Stimulated activated CD4-positive, alpha-beta T cell treated with anti-CD3 and anti-CD28 coated beads, Interleukin-1b, Interleukin-23, amount 100 ng/mL, for 1 hour (primary cell): ENCODE measurements at regions not wholly inside any gene's neighbourhood (a gene's known extent, or its start where the extent isn't known, plus 50 kb on each side); places are given as distances from the start of the nearest gene placed in this dataset.

Experiments used
- DNase-seq, 2 donors: peaks; one replicate each; pipeline ENCODE4 v3.0.0-alpha.2; 2020; ENCODE audit warnings: low read depth in 2 of 2

- DNase-seq = no peak
Measured at GRCh38 chr9:120291050-120291449, 288.9 kb downstream of the CDK5RAP2 start.

GRCh38 chr9:120289990-120290975, 289.7 kb downstream of the CDK5RAP2 start:
- DNase-seq = no peak

- no peak for DNase-seq
Measured at GRCh38 chr9:120289098-120289497, 290.9 kb downstream of the CDK5RAP2 start.

DNA sequence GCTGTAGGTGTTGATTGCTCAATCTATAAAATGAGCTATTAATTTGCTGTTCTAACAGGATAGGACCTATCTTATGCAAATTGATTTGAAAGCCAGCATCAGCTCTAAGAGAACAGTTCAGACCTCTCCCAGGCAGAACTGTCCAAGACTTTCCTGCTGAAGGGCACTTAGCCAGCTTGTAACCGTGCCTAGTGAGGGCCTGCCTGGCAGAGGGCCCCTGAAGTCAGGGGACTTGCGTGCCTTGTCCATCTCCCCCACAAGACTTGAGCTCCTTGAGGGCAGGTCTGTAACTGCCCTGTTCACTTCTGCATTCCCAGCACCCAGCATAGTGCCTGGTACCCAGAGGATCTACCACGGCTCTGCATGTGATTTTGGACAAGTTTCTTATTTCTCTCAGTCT, 293.4 kb downstream of the CDK5RAP2 start:
- no peak for DNase-seq

GRCh38 chr9:120284821-120285220, 295.1 kb downstream of the CDK5RAP2 start:
- DNase-seq = no peak

GRCh38 chr9:120281665-120282064, 298.3 kb downstream of the CDK5RAP2 start:
- no peak for DNase-seq

GRCh38 chr9:120267929-120268328, 312.0 kb downstream of the CDK5RAP2 start:
- no peak for DNase-seq

DNA sequence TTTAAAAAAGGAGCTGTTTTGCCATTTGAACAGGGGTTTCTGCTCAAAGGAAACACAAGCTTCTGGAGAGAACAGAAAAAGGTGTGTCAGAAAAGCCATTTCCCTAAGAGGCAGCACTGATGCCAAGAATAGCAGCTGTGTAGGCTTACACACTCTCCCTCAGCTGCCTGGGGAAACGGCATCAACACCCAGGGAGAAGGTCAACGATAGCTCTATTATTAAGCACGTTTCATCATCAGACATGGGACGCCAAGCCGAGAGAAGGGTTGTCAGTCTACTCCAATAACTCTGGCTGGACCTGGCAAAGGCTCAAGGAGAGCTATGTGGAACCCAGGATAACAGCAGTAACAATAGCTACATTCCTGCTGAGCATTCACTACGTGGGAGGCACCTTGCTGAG, 314.2 kb downstream of the CDK5RAP2 start:
- no peak for DNase-seq

DNA sequence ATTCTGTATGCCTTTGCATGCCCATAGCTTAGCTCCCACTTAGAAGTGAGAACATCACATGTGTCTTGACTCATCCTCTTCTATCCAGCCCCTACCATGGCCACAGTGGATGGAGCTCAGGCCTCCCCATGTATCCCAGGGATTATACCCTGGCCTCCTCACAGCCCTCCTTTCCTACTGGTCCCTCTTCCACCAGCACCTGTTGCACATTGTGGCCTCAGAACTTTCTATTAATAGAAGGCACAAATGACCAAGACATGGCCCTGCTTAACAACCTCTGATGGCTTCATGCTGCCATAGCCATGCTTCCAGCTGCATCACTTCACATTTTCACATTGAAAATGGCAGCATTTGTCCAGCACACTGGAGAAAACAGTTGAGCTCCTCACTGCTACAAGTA, 315.4 kb downstream of the CDK5RAP2 start:
- no peak for DNase-seq

GRCh38 chr9:120263836-120264235, 316.1 kb downstream of the CDK5RAP2 start:
- no peak for DNase-seq

GRCh38 chr9:120261419-120261818, 318.5 kb downstream of the CDK5RAP2 start:
- DNase-seq = no peak

- DNase-seq = no peak
Measured at GRCh38 chr9:120259100-120259499, 320.9 kb downstream of the CDK5RAP2 start.

DNA sequence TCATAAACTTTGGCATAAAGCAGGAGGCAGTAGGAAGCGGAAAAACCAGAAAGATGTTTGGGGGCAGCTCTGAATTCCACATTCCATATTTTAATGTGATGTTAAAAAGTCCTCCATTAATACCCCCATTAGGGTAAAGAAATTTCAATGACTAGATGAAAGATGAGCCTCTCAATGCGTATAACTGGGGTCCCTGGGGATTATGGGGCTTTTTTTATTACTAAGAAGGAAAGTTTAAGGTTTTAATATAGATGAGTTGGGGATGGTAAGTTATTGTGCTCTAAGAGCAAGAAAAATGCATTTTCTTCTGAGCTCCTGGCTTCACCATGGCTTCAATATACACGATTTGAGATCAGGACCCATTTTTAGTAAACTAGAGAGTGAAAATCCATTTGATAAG, 321.9 kb downstream of the CDK5RAP2 start:
- DNase-seq = no peak

GRCh38 chr9:120257483-120257882, 322.5 kb downstream of the CDK5RAP2 start:
- no peak for DNase-seq

- DNase-seq = no peak
Measured at GRCh38 chr9:120256146-120256545, 323.8 kb downstream of the CDK5RAP2 start.

GRCh38 chr9:120252248-120252647, 327.7 kb downstream of the CDK5RAP2 start:
- DNase-seq = no peak

DNA sequence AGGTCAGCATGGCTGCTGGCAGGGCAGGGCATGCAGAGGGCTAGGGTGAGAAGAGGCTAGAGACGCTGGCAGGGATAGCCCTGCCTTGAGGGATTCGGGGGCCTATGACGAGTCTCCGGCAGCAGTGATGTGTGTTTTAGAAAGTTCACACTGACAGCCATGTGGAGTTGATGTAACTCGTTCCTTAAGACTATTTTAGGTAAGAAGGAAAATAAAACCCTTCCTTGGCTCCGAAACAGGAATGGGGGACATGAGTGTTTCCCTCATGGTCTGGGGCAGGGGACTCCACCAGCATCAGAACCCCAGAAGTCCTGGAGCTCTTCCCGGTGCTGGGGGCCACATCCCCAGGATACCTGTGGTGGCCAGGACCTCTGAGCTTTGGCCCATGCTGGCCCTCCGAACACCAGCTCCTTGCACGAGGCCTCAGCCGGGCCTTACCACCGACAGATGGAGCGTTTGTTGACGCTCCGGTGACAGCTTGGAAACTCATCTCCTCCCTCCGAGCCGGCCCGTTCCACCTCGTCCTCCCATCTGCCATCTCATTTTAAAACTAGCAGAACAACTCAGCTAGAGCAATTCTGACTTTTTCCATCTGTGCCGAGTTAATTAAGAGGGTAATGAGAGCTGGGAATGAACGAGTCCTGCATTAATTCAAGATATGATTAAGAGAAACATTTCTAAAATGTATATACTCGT, 337.7 kb downstream of the CDK5RAP2 start:
- DNase-seq = no peak

GRCh38 chr9:120236596-120236995, 343.4 kb downstream of the CDK5RAP2 start:
- no peak for DNase-seq

DNA sequence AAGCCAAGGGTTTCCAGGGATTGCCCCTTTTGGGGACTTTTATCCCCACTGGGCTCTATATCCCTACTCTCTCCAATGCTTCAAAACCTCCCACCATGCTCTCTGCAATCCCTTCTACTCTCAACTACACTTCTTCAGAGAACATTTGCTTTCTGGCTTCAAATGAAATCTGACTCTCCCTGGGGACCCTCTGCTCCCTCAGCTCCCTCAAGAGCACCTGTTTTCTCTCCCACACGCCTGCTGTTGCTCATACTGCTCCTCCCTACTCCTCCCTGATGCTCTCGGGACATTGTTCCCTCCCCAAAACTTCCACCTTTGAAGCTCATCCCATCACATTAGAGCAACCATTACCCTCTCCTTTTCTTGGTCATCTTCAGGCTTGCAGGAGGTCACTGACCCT, 344.9 kb downstream of the CDK5RAP2 start:
- DNase-seq = no peak

- no peak for DNase-seq
Measured at GRCh38 chr9:120230227-120230626, 349.7 kb downstream of the CDK5RAP2 start.

DNA sequence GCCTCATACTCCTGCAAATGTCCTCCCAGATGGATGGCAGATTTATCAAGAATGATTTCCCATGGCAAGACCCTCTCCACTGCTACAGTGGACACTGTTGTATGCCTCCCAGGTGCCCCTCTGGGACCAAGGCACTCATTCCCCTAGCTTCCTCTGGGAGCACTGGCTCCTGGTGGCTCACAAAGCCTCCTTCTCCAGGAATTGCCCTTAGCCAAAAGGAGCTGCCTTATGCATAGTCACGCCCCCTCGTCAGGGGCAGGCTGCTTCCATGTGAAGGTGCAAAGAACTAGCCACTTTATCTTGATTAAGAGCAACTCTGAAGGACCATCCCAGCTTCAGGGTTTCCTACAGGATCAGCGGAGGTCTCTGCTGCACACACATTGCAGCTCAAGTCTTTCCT, 358.1 kb downstream of the CDK5RAP2 start:
- DNase-seq = no peak

DNA sequence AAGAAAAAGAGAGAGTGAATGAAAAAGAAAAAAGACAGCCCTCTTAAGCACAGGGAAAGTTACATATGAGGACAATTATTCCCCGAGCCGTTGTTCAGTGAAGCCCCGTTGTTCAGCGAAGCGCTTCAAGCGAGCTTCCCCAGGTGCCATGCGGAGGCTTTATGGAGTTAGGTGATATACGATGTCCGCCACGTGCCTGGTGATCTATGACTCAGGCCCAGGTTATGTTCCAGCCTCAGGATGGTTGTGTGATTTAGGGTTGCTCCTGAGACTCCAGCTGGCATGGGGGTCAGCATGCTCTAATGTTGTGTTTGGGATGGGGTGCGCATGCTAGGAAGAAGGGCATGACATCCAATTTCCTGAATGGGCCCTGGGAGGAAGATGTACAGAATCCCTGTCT, 365.6 kb downstream of the CDK5RAP2 start:
- DNase-seq = no peak

DNA sequence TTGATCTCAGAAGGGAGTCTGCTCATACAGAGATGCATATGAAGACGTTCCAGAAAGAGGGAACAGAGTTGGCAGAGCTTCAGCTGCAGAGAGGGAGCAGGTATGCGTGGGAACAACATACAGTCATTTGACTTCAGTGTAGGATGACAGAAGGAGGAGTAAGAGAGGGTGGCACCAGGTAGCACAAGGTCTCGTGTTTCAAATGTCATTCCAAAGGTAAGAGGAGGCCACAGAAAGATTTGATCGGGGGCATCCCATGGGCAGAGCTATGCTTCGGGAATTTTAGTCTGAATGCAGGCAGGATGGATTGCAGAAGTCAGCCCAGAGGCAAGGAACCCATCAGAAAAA, 367.1 kb downstream of the CDK5RAP2 start:
- no peak for DNase-seq
